A549 (cell line): ENCODE measurements at regions not wholly inside any gene's neighbourhood (a gene's known extent, or its start where the extent isn't known, plus 50 kb on each side); places are given as distances from the start of the nearest gene placed in this dataset.
A peak's percentile ranks its signal among the peaks of the same experiment; 100 is the strongest.

Source experiments
- ATAC-seq, 2 experiments: fragments of 200-7000 bp in 1 of 2; fragments of >200 bp in 1 of 2; cut with Nextera tagmentation in 1 of 2; cut with Tn5 transposase in 1 of 2; 3 replicates each; pipeline versions ENCODE4 v1.8.0 to v1.9.1; 2018 to 2020; ENCODE audit warnings: mild to moderate bottlenecking in 1 of 2, moderate library complexity in 1 of 2
- CTCF ChIA-PET: fragments of 300-600 bp; sonication (Branson Sonifier 250); formaldehyde crosslinking; extraction: SDS; loops from one replicate; lab custom pipeline; 2021; ENCODE audit warnings: antibody characterized with exemption, inconsistent platforms; lab: Yijun Ruan, JAX
- POLR2A ChIA-PET: fragments of 350-600 bp; formaldehyde crosslinking; extraction: SDS; loops from one replicate; lab custom pipeline; 2021; ENCODE audit warnings: antibody characterized with exemption, inconsistent platforms; lab: Yijun Ruan, JAX
- DNase-seq, 2 experiments: peaks; one replicate each; pipeline versions ENCODE4 v3.0.0 to v3.0.0-alpha.2; 2011 to 2016; ENCODE audit warnings: low read depth in 1 of 2, low spot score in 1 of 2
- FAIRE-seq: peaks from 2 replicates; lab custom pipeline; 2011; peaks lifted over from hg19 to GRCh38; lab: Jason Lieb, UNC
- H3K27ac ChIP-seq, 2 experiments: fragments of >200 bp; sonication (Bioruptor Twin); formaldehyde crosslinking; 3 replicates each; pipeline ENCODE4 v1.5.1; 2016 to 2017
- H3K4me1 ChIP-seq: fragments of >200 bp; sonication (Bioruptor Twin); formaldehyde crosslinking; 3 replicates; pipeline ENCODE4 v1.6.1; 2016
- H3K4me2 ChIP-seq: fragments of >200 bp; sonication (Bioruptor Twin); formaldehyde crosslinking; 3 replicates; pipeline ENCODE4 v1.6.1; 2016
- H3K4me3 ChIP-seq: fragments of >200 bp; sonication (Bioruptor Twin); formaldehyde crosslinking; 3 replicates; pipeline ENCODE4 v1.5.1; 2016
- H3K9me3 ChIP-seq: fragments of >200 bp; sonication (Bioruptor Twin); formaldehyde crosslinking; 3 replicates; pipeline ENCODE4 v1.6.1; 2016
- ATOH8 ChIP-seq: fragments of 250-450 bp; sonication (Bioruptor Pico); IDR thresholded peaks from 2 replicates; pipeline ENCODE4 v1.5.0; 2020; ENCODE audit warnings: low read depth, mild to moderate bottlenecking, moderate library complexity
- BCL3 ChIP-seq: fragments of >200 bp; sonication (Bioruptor Twin); formaldehyde crosslinking; IDR thresholded peaks from 3 replicates; pipeline ENCODE4 v1.6.1; 2016
- CBX2 ChIP-seq: fragments of 200-600 bp; sonication (generic); IDR thresholded peaks from 2 replicates; pipeline ENCODE4 v1.6.1; 2016; ENCODE audit warnings: low read depth, mild to moderate bottlenecking, borderline replicate concordance
- CHD4 ChIP-seq: fragments of 200-600 bp; sonication (generic); IDR thresholded peaks from 2 replicates; pipeline ENCODE4 v1.6.1; 2016; ENCODE audit warnings: antibody characterized with exemption, mild to moderate bottlenecking, borderline replicate concordance
- E2F6 ChIP-seq: IDR thresholded peaks from 2 replicates; pipeline ENCODE4 v1.6.1; 2012; ENCODE audit warnings: low read depth, borderline replicate concordance
- EHF ChIP-seq: fragments of 250-450 bp; sonication (Bioruptor Pico); IDR thresholded peaks from 2 replicates; pipeline ENCODE4 v1.5.0; 2020; ENCODE audit warnings: mild to moderate bottlenecking
- EHMT2 ChIP-seq: fragments of 200-600 bp; sonication (generic); IDR thresholded peaks from 2 replicates; pipeline ENCODE4 v1.6.1; 2016; ENCODE audit warnings: antibody characterized with exemption, low read depth, mild to moderate bottlenecking, moderate library complexity
- ELK1 ChIP-seq: fragments of 150-350 bp; IDR thresholded peaks from 2 replicates; pipeline ENCODE4 v1.6.1; 2014; ENCODE audit warnings: low read depth, mild to moderate bottlenecking, low read length
- EP300 ChIP-seq, 2 experiments: fragments of >200 bp; sonication (Bioruptor Twin); formaldehyde crosslinking; IDR thresholded peaks; 2 replicates in 1 of 2; 3 replicates in 1 of 2; pipeline ENCODE4 v1.6.1; 2016 to 2017
- FOSL2 ChIP-seq, 2 experiments: fragments of 450-650 bp in 1 of 2; fragments of >200 bp in 1 of 2; sonication (Bioruptor Twin) in 1 of 2; formaldehyde crosslinking; IDR thresholded peaks; 2 replicates each; pipeline versions ENCODE4 v1.5.0 to v1.6.1; 2016 to 2020; ENCODE audit warnings: mild to moderate bottlenecking in 1 of 2, moderate library complexity in 1 of 2
- HES2 ChIP-seq: fragments of >200 bp; sonication (Bioruptor Twin); formaldehyde crosslinking; IDR thresholded peaks from 2 replicates; pipeline ENCODE4 v1.6.1; 2016
- HEYL ChIP-seq: fragments of 250-450 bp; sonication (Bioruptor Pico); IDR thresholded peaks from 2 replicates; pipeline ENCODE4 v1.8.0; 2021; ENCODE audit warnings: mild to moderate bottlenecking, moderate library complexity
- HMGXB4 ChIP-seq: fragments of 250-450 bp; sonication (Bioruptor Pico); IDR thresholded peaks from 2 replicates; pipeline ENCODE4 v1.5.0; 2021; ENCODE audit warnings: mild to moderate bottlenecking, moderate library complexity, borderline replicate concordance
- HOXA7 ChIP-seq: fragments of 250-450 bp; sonication (Bioruptor Pico); IDR thresholded peaks from 2 replicates; pipeline ENCODE4 v1.5.0; 2020; ENCODE audit warnings: mild to moderate bottlenecking, moderate library complexity
- HOXB13 ChIP-seq: fragments of 250-450 bp; sonication (Bioruptor Pico); IDR thresholded peaks from 2 replicates; pipeline ENCODE4 v1.5.0; 2020; ENCODE audit warnings: low read depth, mild to moderate bottlenecking, moderate library complexity
- HOXB5 ChIP-seq: fragments of 250-450 bp; sonication (Bioruptor Pico); IDR thresholded peaks from 2 replicates; pipeline ENCODE4 v1.5.0; 2020; ENCODE audit warnings: mild to moderate bottlenecking, moderate library complexity
- JUN ChIP-seq, 2 experiments: fragments of >200 bp; sonication (Bioruptor Twin); formaldehyde crosslinking; IDR thresholded peaks; 2 replicates in 1 of 2; 3 replicates in 1 of 2; pipeline ENCODE4 v1.6.1; 2016 to 2017
- KDM5A ChIP-seq: fragments of 200-600 bp; sonication (generic); IDR thresholded peaks from 2 replicates; pipeline ENCODE4 v1.6.1; 2016; ENCODE audit warnings: antibody characterized with exemption, mild to moderate bottlenecking
- MAFK ChIP-seq: fragments of 450-650 bp; IDR thresholded peaks from 2 replicates; pipeline ENCODE4 v1.6.1; 2014; ENCODE audit not compliant: partially characterized antibody
- PHF8 ChIP-seq: fragments of 200-600 bp; sonication (generic); IDR thresholded peaks from 2 replicates; pipeline ENCODE4 v1.6.1; 2016; ENCODE audit warnings: low read depth, mild to moderate bottlenecking, antibody characterized with exemption, moderate library complexity, borderline replicate concordance
- POLR2A ChIP-seq: IDR thresholded peaks from 2 replicates; pipeline ENCODE4 v1.6.1; 2012; ENCODE audit warnings: mild to moderate bottlenecking, low read length
- POLR2AphosphoS2 ChIP-seq: conservative IDR thresholded peaks from 2 replicates; pipeline ENCODE4 v1.6.1; 2012; ENCODE audit warnings: low read length, improper control_type of control experiment, inconsistent platforms
- RAD21 ChIP-seq, 2 experiments: fragments of >200 bp in 1 of 2; sonication (Bioruptor Twin) in 1 of 2; formaldehyde crosslinking in 1 of 2; IDR thresholded peaks in 1 of 2; conservative IDR thresholded peaks in 1 of 2; 2 replicates in 1 of 2; 3 replicates in 1 of 2; pipeline ENCODE4 v1.6.1; 2012 to 2018; ENCODE audit warnings: inconsistent platforms in 1 of 2
- SMC3 ChIP-seq: fragments of >200 bp; sonication (Bioruptor Twin); formaldehyde crosslinking; IDR thresholded peaks from 3 replicates; pipeline ENCODE4 v1.6.1; 2018; ENCODE audit warnings: inconsistent platforms
- SREBF2 ChIP-seq: fragments of 450-650 bp; IDR thresholded peaks from 2 replicates; pipeline ENCODE4 v1.6.1; 2014; ENCODE audit warnings: mild to moderate bottlenecking, moderate library complexity
- ZNF302 ChIP-seq: fragments of 250-450 bp; sonication (Bioruptor Pico); IDR thresholded peaks from 2 replicates; pipeline ENCODE4 v1.9.0; 2021; ENCODE audit warnings: inconsistent platforms, mild to moderate bottlenecking, moderate library complexity
- ZSCAN20 ChIP-seq: fragments of 250-450 bp; sonication (Bioruptor Pico); IDR thresholded peaks from 2 replicates; pipeline ENCODE4 v1.8.0; 2022; ENCODE audit warnings: mild to moderate bottlenecking, moderate library complexity
- WGBS: methylation state at CpG from one replicate; pipeline ENCODE4 v1.1.6; 2017; ENCODE audit errors: missing lambda C conversion rate; 5-methylcytosine and 5-hydroxymethylcytosine counted together

GRCh38 chr16:73447846-73448245 is 399.9 kb upstream of the ZFHX3 start:
- 0% methylated on average over 2 of the region's 2 CpGs for WGBS
- TF ChIP-seq EHMT2 (no peak), RAD21 (conservative IDR thresholded peaks at IDR 0.05 in 1 of 2, IDR thresholded peaks at IDR 0.05 in 1 of 2) (no peak), HEYL (CRISPR knock-in tag) (no peak), SMC3 (no peak), FOSL2 (IDR thresholded peaks at IDR 0.05) (no peak), FOSL2 (CRISPR knock-in tag; IDR thresholded peaks at IDR 0.05) (no peak), MAFK (peak; percentile 87), HOXB5 (no peak)
- no peak overlapping the region for H3K27ac ChIP-seq
- H3K9me3 ChIP-seq = peaks cover 34% of the 10 kb centered on the region
- ChIA-PET POLR2A (no interaction called here), CTCF (no interaction called here)
- H3K4me3 ChIP-seq = no peak overlapping the region
- no peaks in the 10 kb centered on the region for H3K4me1 ChIP-seq
- DNase-seq = no peak
- no peak for FAIRE-seq
- H3K4me2 ChIP-seq = no peak overlapping the region
- ATAC-seq = no peak

- DNase-seq (no peak), ATAC-seq (no peak), FAIRE-seq (no peak)
- H3K9me3 ChIP-seq = no peaks in the 10 kb centered on the region
- ChIA-PET CTCF (no interaction called here), POLR2A (no interaction called here)
- no peaks in the 10 kb centered on the region for H3K4me1 ChIP-seq
- no peak overlapping the region for H3K4me2 ChIP-seq
- H3K4me3 ChIP-seq = no peak overlapping the region
- WGBS = 31% methylated on average over 5 of the region's 5 CpGs
- TF ChIP-seq HOXB13 (CRISPR knock-in tag) (no peak), ZSCAN20 (no peak), CHD4 (no peak), ELK1 (no peak), HOXA7 (CRISPR knock-in tag) (no peak), KDM5A (no peak), HMGXB4 (no peak)
- no peak overlapping the region for H3K27ac ChIP-seq
Observed at GRCh38 chr16:73434621-73435020, 386.7 kb upstream of the ZFHX3 start.

GRCh38 chr16:73433731-73434307 is 385.9 kb upstream of the ZFHX3 start:
- no peak overlapping the region for H3K4me2 ChIP-seq
- 53% methylated on average over 9 of the region's 16 CpGs for WGBS
- ChIA-PET POLR2A (no interaction called here), CTCF (no interaction called here)
- no peak overlapping the region for H3K4me3 ChIP-seq
- no peak for FAIRE-seq
- H3K9me3 ChIP-seq = no peaks in the 10 kb centered on the region
- no peak for DNase-seq
- no peak overlapping the region for H3K27ac ChIP-seq
- H3K4me1 ChIP-seq = no peaks in the 10 kb centered on the region
- no peak for ATAC-seq
- no peak for TF ChIP-seq JUN (IDR thresholded peaks at IDR 0.05)
- no peak for TF ChIP-seq EP300 (IDR thresholded peaks at IDR 0.05)
- no peak for TF ChIP-seq SREBF2
- no peak for TF ChIP-seq HMGXB4
- no peak for TF ChIP-seq SMC3
- TF ChIP-seq E2F6 = no peak
- TF ChIP-seq POLR2AphosphoS2 = no peak
- no peak for TF ChIP-seq POLR2A
- no peak for TF ChIP-seq PHF8
- no peak for TF ChIP-seq ZNF302 (CRISPR knock-in tag)
- no peak for TF ChIP-seq KDM5A
- no peak for TF ChIP-seq EHF (CRISPR knock-in tag)
- no peak for TF ChIP-seq ATOH8 (CRISPR knock-in tag)
- no peak for TF ChIP-seq BCL3
- TF ChIP-seq CBX2 = no peak
- no peak for TF ChIP-seq HES2
